A673 (cell line): ENCODE measurements at regions not wholly inside any gene's neighbourhood (a gene's known extent, or its start where the extent isn't known, plus 50 kb on each side); places are given as distances from the start of the nearest gene placed in this dataset.

ENCODE experiments used
- CTCF ChIP-seq: fragments of 300-800, 200-600 bp; sonication (generic); conservative IDR thresholded peaks from 2 replicates; pipeline ENCODE4 v1.5.1; 2017; ENCODE audit warnings: low read depth, mild to moderate bottlenecking, antibody characterized with exemption, low read length, moderate library complexity, mixed read lengths
- EZH2 ChIP-seq: fragments of 200-600 bp; sonication (generic); IDR thresholded peaks from 2 replicates; pipeline ENCODE4 v1.6.1; 2017; ENCODE audit warnings: borderline replicate concordance, low read depth, mild to moderate bottlenecking, mixed read lengths, antibody characterized with exemption, low read length; ENCODE audit not compliant: poor library complexity, severe bottlenecking

- TF ChIP-seq CTCF (no peak), EZH2 (no peak)
Observed at GRCh38 chr6:88321306-88321705, 155.2 kb upstream of the CNR1 start.
